Gastrocnemius medialis (tissue), 4 donors: ENCODE measurements at regions not wholly inside any gene's neighbourhood (a gene's known extent, or its start where the extent isn't known, plus 50 kb on each side); places are given as distances from the start of the nearest gene placed in this dataset.

Source experiments
- ATAC-seq, 2 donors: fragments of 150-250 bp; one replicate each; pipeline ENCODE4 v1.9.1; 2016
- DNase-seq, 2 donors: peaks; one replicate each; pipeline ENCODE4 v3.0.0-alpha.2; 2019
- H3K27ac ChIP-seq, 4 donors: fragments of 200-600 bp; sonication (generic); 1 replicate in 1 of 4; 2 replicates in 3 of 4; pipeline ENCODE4 v1.5.1; 2016 to 2018; ENCODE audit warnings: mild to moderate bottlenecking in 2 of 4, moderate library complexity in 1 of 4
- H3K27me3 ChIP-seq, 3 donors: fragments of 200-600 bp; sonication (generic) in 2 of 3; 1 replicate in 1 of 3; 2 replicates in 2 of 3; pipeline versions ENCODE4 v1.5.1 to v1.6.0; 2016 to 2019; ENCODE audit warnings: mild to moderate bottlenecking in 1 of 3, moderate library complexity in 1 of 3
- H3K36me3 ChIP-seq, 2 donors: fragments of 200-600 bp; sonication (generic) in 1 of 2; one replicate each; pipeline ENCODE4 v1.5.1; 2017 to 2018
- H3K4me1 ChIP-seq, 2 donors: fragments of 200-600 bp; sonication (generic) in 1 of 2; one replicate each; pipeline ENCODE4 v1.5.1; 2016 to 2017; ENCODE audit warnings: mild to moderate bottlenecking in 2 of 2
- H3K4me3 ChIP-seq, 4 donors: fragments of 200-600 bp; sonication (generic) in 3 of 4; 1 replicate in 1 of 4; 2 replicates in 3 of 4; pipeline ENCODE4 v1.5.1; 2016 to 2019; ENCODE audit warnings: mild to moderate bottlenecking in 2 of 4
- H3K9me3 ChIP-seq, 3 donors: fragments of 200-600 bp; sonication (generic) in 2 of 3; 1 replicate in 1 of 3; 2 replicates in 2 of 3; pipeline ENCODE4 v1.5.1; 2016 to 2019
- POLR2A ChIP-seq, 2 donors: fragments of 450-650 bp; IDR thresholded peaks; one replicate each; pipeline ENCODE4 v1.6.1; 2017; ENCODE audit warnings: antibody characterized with exemption in 2 of 2, mild to moderate bottlenecking in 2 of 2, moderate library complexity in 2 of 2
- in situ Hi-C, 4 donors: fragments of 200-750 bp; cut with MboI; loops; one replicate each; pipeline versions ENCODE4 v1.15.0 to v1.8.0; 2017; ENCODE audit warnings: low sequenced_read_pairs in 4 of 4
- intact Hi-C: fragments of 100-400 bp; cut with DNase I; formaldehyde crosslinking; loops from one replicate; pipeline ENCODE4 v1.15.1; 2023; ENCODE audit warnings: low total_unique reads
- TF ChIP-seq, protein P1 (sequence below), 5 experiments: fragments of 450-650 bp in 3 of 5; fragments of 200-600 bp in 2 of 5; sonication (generic) in 2 of 5; IDR thresholded peaks in 4 of 5; conservative IDR thresholded peaks in 1 of 5; 1 replicate in 4 of 5; 2 replicates in 1 of 5; pipeline ENCODE4 v1.5.1; 2016 to 2019; ENCODE audit warnings: antibody characterized with exemption in 5 of 5, mild to moderate bottlenecking in 3 of 5, moderate library complexity in 3 of 5

DNA sequence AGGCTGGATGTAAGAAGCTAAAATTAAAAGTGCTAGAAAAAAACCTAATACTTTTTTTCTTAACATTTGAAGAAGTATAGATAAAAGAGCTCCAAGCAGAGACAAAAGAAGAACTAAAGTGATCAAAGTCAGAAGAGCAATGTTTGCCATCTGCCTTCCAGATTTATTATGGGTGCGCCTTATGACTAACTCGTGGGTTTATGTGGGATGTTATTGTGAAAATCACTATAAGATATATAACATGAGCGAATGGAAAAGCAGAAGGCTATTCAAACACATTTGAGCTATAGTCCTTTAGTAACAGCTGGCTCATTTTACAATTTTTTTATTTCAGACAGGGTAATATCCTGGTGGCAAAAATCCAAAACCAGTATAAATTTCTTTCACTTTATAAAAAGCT lies 1040.7 kb downstream of the RAPGEF2 start:
- intact Hi-C loops (no loop called here), in situ Hi-C loops (no loop called here)
- H3K27me3 ChIP-seq: no peaks in the 10 kb centered on the region
- no peaks in the 10 kb centered on the region for H3K36me3 ChIP-seq
- no peak for DNase-seq
- H3K9me3 ChIP-seq: no peaks in the 10 kb centered on the region
- no peak overlapping the region for H3K4me3 ChIP-seq
- no peak overlapping the region for H3K27ac ChIP-seq
- TF ChIP-seq POLR2A (IDR thresholded peaks at IDR 0.05): no peak
- ATAC-seq: no peak
- H3K4me1 ChIP-seq: no peaks in the 10 kb centered on the region

DNA sequence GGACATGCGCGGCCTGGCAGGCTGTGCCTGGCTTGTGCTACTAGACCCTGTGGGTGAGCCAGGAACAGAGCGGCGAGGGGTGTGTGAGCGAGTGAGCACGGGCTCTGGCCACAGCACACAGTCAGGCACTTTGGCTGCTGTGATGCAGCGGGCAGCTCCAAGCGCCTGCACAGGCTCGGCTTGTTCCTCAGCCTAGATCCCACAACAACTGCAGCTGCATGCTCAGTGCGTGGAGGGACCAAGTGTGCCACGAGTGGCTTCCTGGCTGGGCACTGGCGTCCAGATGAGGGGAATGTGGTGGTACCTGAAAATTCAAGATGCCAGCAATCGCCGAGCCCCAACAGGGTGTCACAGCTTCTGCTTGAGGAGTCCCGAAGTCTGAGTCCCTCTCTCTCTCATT lies 1056.6 kb downstream of the RAPGEF2 start:
- Histone ChIP-seq H3K9me3 (no peaks in the 10 kb centered on the region), H3K27ac (no peak overlapping the region), H3K4me1 (no peaks in the 10 kb centered on the region), H3K36me3 (no peaks in the 10 kb centered on the region), H3K4me3 (no peak overlapping the region), H3K27me3 (no peaks in the 10 kb centered on the region)
- intact Hi-C loops (no loop called here), in situ Hi-C loops (no loop called here)
- no peak for TF ChIP-seq POLR2A (IDR thresholded peaks at IDR 0.05)
- TF ChIP-seq, protein P1, sequence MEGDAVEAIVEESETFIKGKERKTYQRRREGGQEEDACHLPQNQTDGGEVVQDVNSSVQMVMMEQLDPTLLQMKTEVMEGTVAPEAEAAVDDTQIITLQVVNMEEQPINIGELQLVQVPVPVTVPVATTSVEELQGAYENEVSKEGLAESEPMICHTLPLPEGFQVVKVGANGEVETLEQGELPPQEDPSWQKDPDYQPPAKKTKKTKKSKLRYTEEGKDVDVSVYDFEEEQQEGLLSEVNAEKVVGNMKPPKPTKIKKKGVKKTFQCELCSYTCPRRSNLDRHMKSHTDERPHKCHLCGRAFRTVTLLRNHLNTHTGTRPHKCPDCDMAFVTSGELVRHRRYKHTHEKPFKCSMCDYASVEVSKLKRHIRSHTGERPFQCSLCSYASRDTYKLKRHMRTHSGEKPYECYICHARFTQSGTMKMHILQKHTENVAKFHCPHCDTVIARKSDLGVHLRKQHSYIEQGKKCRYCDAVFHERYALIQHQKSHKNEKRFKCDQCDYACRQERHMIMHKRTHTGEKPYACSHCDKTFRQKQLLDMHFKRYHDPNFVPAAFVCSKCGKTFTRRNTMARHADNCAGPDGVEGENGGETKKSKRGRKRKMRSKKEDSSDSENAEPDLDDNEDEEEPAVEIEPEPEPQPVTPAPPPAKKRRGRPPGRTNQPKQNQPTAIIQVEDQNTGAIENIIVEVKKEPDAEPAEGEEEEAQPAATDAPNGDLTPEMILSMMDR (IDR thresholded peaks at IDR 0.05 in 4 of 5, conservative IDR thresholded peaks at IDR 0.05 in 1 of 5): no peak
- ATAC-seq: no peak
- no peak for DNase-seq

DNA sequence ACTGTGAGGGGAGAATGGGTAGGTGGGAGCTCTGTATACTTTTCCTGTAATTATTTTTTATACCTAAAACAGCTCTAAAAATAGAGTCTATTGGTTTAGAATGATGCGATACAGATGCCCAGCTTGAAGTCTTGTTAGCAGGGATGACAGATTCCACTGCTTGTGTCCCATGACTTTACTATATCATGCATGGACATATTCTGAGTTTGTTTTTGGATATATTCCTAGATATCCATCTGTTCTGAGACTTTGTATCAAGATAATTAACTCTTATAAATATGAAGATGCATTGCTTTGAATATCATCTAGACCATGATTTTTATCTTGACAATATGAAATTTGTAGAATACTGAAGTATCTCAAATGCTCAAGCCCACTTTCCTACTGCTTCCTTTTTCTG lies 1058.1 kb downstream of the RAPGEF2 start:
- no peak overlapping the region for H3K4me3 ChIP-seq
- H3K4me1 ChIP-seq: no peaks in the 10 kb centered on the region
- TF ChIP-seq POLR2A (IDR thresholded peaks at IDR 0.05): no peak
- TF ChIP-seq, protein P1 (IDR thresholded peaks at IDR 0.05 in 4 of 5, conservative IDR thresholded peaks at IDR 0.05 in 1 of 5): no peak
- in situ Hi-C loops (no loop called here), intact Hi-C loops (no loop called here)
- no peak for ATAC-seq
- no peak for DNase-seq
- H3K36me3 ChIP-seq: no peaks in the 10 kb centered on the region
- no peaks in the 10 kb centered on the region for H3K9me3 ChIP-seq
- H3K27me3 ChIP-seq: no peaks in the 10 kb centered on the region
- no peak overlapping the region for H3K27ac ChIP-seq

DNA sequence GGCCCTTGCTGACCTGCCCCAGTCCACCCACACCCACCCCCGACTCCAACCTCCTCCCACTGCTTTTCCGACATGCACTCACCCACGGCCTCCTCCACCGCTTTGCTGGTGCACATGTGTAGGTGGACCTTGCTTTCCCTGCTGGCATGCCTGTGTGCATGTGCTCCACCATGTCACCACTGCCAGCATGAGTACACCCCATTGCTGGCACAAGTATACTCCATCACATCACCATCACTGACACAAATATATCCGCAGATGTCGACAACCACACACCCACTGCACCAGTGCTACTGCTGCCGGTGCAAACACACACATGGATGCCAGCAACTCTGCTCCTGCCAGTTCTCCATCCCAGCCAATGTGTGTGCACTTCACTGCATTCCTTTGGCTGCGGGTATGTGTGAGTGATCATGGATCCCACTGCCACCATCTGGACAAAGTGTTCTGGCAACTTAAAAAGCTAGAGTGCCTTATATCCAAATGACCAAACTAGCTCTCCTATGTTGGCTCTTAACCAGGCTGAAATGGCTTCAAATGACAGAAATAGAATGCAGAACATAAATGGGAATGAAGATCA lies 1072.3 kb downstream of the RAPGEF2 start:
- no peaks in the 10 kb centered on the region for H3K27me3 ChIP-seq
- no peak for TF ChIP-seq POLR2A (IDR thresholded peaks at IDR 0.05)
- TF ChIP-seq, protein P1 (IDR thresholded peaks at IDR 0.05 in 4 of 5, conservative IDR thresholded peaks at IDR 0.05 in 1 of 5): no peak
- intact Hi-C loops: no loop called here
- H3K9me3 ChIP-seq: no peaks in the 10 kb centered on the region
- no peak overlapping the region for H3K4me3 ChIP-seq
- ATAC-seq: no peak
- H3K36me3 ChIP-seq: no peaks in the 10 kb centered on the region
- H3K4me1 ChIP-seq: no peaks in the 10 kb centered on the region
- no peak for DNase-seq
- in situ Hi-C loops: no loop called here
- no peak overlapping the region for H3K27ac ChIP-seq

DNA sequence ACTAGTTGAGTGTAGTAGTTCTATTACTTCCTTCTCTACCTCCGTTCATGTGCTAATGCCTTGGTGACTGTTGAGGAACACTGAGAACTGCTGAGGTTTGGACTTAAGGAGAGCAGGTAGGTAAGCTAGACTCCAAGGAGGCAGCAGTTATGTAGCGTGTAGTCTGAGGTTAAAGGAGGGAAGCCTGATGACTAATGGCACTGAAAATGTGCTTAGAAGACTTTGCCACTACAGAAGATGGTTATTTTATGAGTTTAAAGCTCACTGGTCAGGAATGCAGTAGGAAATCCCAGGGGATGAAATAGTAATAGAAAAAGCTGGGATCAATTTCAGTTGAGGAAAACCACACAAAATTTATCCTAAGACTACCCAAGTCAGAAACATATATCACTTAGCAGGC lies 1077.3 kb downstream of the RAPGEF2 start:
- H3K36me3 ChIP-seq: no peaks in the 10 kb centered on the region
- no peak overlapping the region for H3K4me3 ChIP-seq
- ATAC-seq (no peak), DNase-seq (no peak)
- H3K27me3 ChIP-seq: no peaks in the 10 kb centered on the region
- H3K9me3 ChIP-seq: no peaks in the 10 kb centered on the region
- H3K27ac ChIP-seq: no peak overlapping the region
- intact Hi-C loops: no loop called here
- no peaks in the 10 kb centered on the region for H3K4me1 ChIP-seq
- TF ChIP-seq POLR2A (IDR thresholded peaks at IDR 0.05): no peak
- TF ChIP-seq, protein P1 (IDR thresholded peaks at IDR 0.05 in 4 of 5, conservative IDR thresholded peaks at IDR 0.05 in 1 of 5): no peak
- in situ Hi-C loops: no loop called here
